B cell (primary cell): ENCODE measurements at regions not wholly inside any gene's neighbourhood (a gene's known extent, or its start where the extent isn't known, plus 50 kb on each side); places are given as distances from the start of the nearest gene placed in this dataset.

Experiments
- ATAC-seq: fragments of 200-7000 bp; cut with Tn5 transposase; one replicate; pipeline ENCODE4 v1.10.0; 2021; ENCODE audit warnings: low read depth, mild to moderate bottlenecking, moderate number of reproducible peaks, moderate library complexity
- CTCF ChIA-PET: fragments of 350-600 bp; sonication (Branson Sonifier 250); formaldehyde crosslinking; loops from one replicate; lab custom pipeline; 2021; ENCODE audit warnings: antibody characterized with exemption, inconsistent platforms; lab: Charles Lee
- POLR2A ChIA-PET: fragments of 350-600 bp; sonication (Branson Sonifier 250); formaldehyde crosslinking; loops from one replicate; lab custom pipeline; 2021; ENCODE audit warnings: antibody characterized with exemption; lab: Charles Lee
- DNase-seq: peaks from one replicate; pipeline ENCODE4 v3.0.0; 2013
- H2AFZ ChIP-seq: 2 replicates; pipeline ENCODE4 v1.6.1; 2012; ENCODE audit warnings: mild to moderate bottlenecking, low read depth, low read length; ENCODE audit not compliant: insufficient read depth, poor library complexity, severe bottlenecking
- H3K27ac ChIP-seq, 2 donors: 1 replicate in 1 of 2; 2 replicates in 1 of 2; pipeline ENCODE4 v1.5.1; 2012 to 2013; ENCODE audit warnings: low read length in 2 of 2, mild to moderate bottlenecking in 2 of 2, moderate library complexity in 1 of 2
- H3K27me3 ChIP-seq, 4 experiments: fragments of 200-600 bp in 1 of 4; sonication (generic) in 1 of 4; replicated peaks in 1 of 4; 1 replicate in 2 of 4; 2 replicates in 2 of 4; pipeline versions ENCODE4 v1.6.1 to v1.7.0; 2013 to 2016; ENCODE audit warnings: low read length in 3 of 4, mild to moderate bottlenecking in 2 of 4, mixed read lengths in 1 of 4, moderate library complexity in 1 of 4; ENCODE audit not compliant: insufficient read depth in 4 of 4, control insufficient read depth in 3 of 4; ENCODE audit errors: control extremely low read depth in 1 of 4
- H3K36me3 ChIP-seq, 2 experiments: replicated peaks in 1 of 2; 1 replicate in 1 of 2; 2 replicates in 1 of 2; pipeline versions ENCODE4 v1.6.1 to v1.7.1; 2013; ENCODE audit warnings: low read length in 1 of 2; ENCODE audit not compliant: insufficient read depth in 2 of 2, control insufficient read depth in 1 of 2; ENCODE audit errors: control extremely low read depth in 1 of 2, extremely low read depth in 1 of 2
- H3K4me1 ChIP-seq, 2 donors: fragments of 200-600 bp in 1 of 2; sonication (generic) in 1 of 2; 1 replicate in 1 of 2; 2 replicates in 1 of 2; pipeline versions ENCODE4 v1.5.1 to v1.6.1; 2013 to 2017; ENCODE audit warnings: low read length in 2 of 2; ENCODE audit not compliant: control insufficient read depth in 2 of 2, insufficient read depth in 2 of 2
- H3K4me2 ChIP-seq: replicated peaks from 2 replicates; pipeline ENCODE3; 2012; ENCODE audit warnings: mild to moderate bottlenecking, low read depth, low read length; ENCODE audit not compliant: poor library complexity, severe bottlenecking
- H3K4me3 ChIP-seq, 5 experiments: fragments of 200-600 bp in 1 of 5; sonication (generic) in 1 of 5; 1 replicate in 3 of 5; 2 replicates in 2 of 5; pipeline versions ENCODE4 v1.5.1 to v1.7.0; 2011 to 2016; ENCODE audit warnings: low read length in 4 of 5, mild to moderate bottlenecking in 4 of 5, low read depth in 2 of 5, control low read depth in 1 of 5, moderate library complexity in 1 of 5; ENCODE audit not compliant: insufficient read depth in 1 of 5; ENCODE audit errors: control extremely low read depth in 1 of 5, extremely low read depth in 1 of 5
- H3K79me2 ChIP-seq: fragments of 200-600 bp; sonication (generic); one replicate; pipeline ENCODE4 v1.6.0; 2016; ENCODE audit warnings: low read length; ENCODE audit not compliant: control insufficient read depth, insufficient read depth
- H3K9ac ChIP-seq: fragments of 200-600 bp; sonication (generic); 2 replicates; pipeline ENCODE4 v1.6.1; 2017; ENCODE audit warnings: mild to moderate bottlenecking, low read length, moderate library complexity
- H3K9me3 ChIP-seq, 3 donors: one replicate each; pipeline versions ENCODE4 v1.6.1 to v1.7.1; 2013; ENCODE audit warnings: low read length in 2 of 3; ENCODE audit not compliant: control insufficient read depth in 2 of 3, insufficient read depth in 1 of 3; ENCODE audit errors: control extremely low read depth in 1 of 3
- H4K20me1 ChIP-seq: 2 replicates; pipeline ENCODE4 v1.6.0; 2012; ENCODE audit warnings: mild to moderate bottlenecking, low read length; ENCODE audit not compliant: insufficient read depth, control insufficient read depth, poor library complexity, severe bottlenecking
- H3K27ac Mint-ChIP-seq: one replicate; pipeline ENCODE4 v1.8.0; 2021; ENCODE audit warnings: mixed read lengths
- H3K27me3 Mint-ChIP-seq: one replicate; pipeline ENCODE4 v1.8.0; 2021; ENCODE audit warnings: mixed read lengths
- H3K4me1 Mint-ChIP-seq: one replicate; pipeline ENCODE4 v1.8.0; 2021; ENCODE audit warnings: mixed read lengths
- H3K4me3 Mint-ChIP-seq: one replicate; pipeline ENCODE4 v1.8.0; 2021; ENCODE audit warnings: mixed read lengths
- H3K9me3 Mint-ChIP-seq: one replicate; pipeline ENCODE4 v1.8.0; 2022; ENCODE audit warnings: mixed read lengths; ENCODE audit not compliant: insufficient read depth
- CTCF ChIP-seq: fragments of 200-600 bp; IDR thresholded peaks from one replicate; pipeline ENCODE4 v1.8.0; 2022; ENCODE audit warnings: antibody characterized with exemption, mild to moderate bottlenecking
- EZH2 ChIP-seq: IDR thresholded peaks from 2 replicates; pipeline ENCODE4 v1.6.1; 2012; ENCODE audit warnings: borderline replicate concordance, low read depth, mild to moderate bottlenecking, moderate library complexity, low read length; ENCODE audit not compliant: insufficient read depth, poor library complexity, severe bottlenecking
- WGBS: methylation state at CpG from one replicate; pipeline ENCODE4 v1.1.5; 2013; ENCODE audit warnings: missing lambda C conversion rate; ENCODE audit not compliant: insufficient coverage; 5-methylcytosine and 5-hydroxymethylcytosine counted together
- intact Hi-C: fragments of 100-400 bp; cut with micrococcal nuclease; formaldehyde crosslinking; loops from one replicate; pipeline ENCODE4 v1.10.0; 2022

GRCh38 chr6:14915888-14916832 lies 329.7 kb upstream of the JARID2 start:
- CTCF ChIA-PET: no interaction called here
- TF ChIP-seq CTCF (no peak), EZH2 (no peak)
- ATAC-seq (no peak), DNase-seq (no peak)
- intact Hi-C loops: no loop called here
- 98% methylated on average over 34 of the region's 36 CpGs for WGBS
- Histone ChIP-seq H3K4me1 (peaks cover 19% of the 10 kb centered on the region in 2 donors), H4K20me1 (no peaks in the 10 kb centered on the region), H3K4me3 (no peak overlapping the region), H2AFZ (no peak overlapping the region), H3K4me2 (no peak overlapping the region), H3K36me3 (no peaks in the 10 kb centered on the region), H3K9me3 (peaks cover 0 to 8% (median 2%) of the 10 kb centered on the region in 3 donors), H3K9ac (no peak overlapping the region), H3K27me3 (no peaks in the 10 kb centered on the region), H3K79me2 (no peaks in the 10 kb centered on the region), H3K27ac (no peak overlapping the region)
- no peaks in the 10 kb centered on the region for H3K27me3 Mint-ChIP-seq
- no peak overlapping the region for H3K27ac Mint-ChIP-seq
- POLR2A ChIA-PET: no interaction called here
- H3K4me1 Mint-ChIP-seq: peaks cover 14% of the 10 kb centered on the region
- peaks cover 1% of the 10 kb centered on the region for H3K9me3 Mint-ChIP-seq
- no peak overlapping the region for H3K4me3 Mint-ChIP-seq
